GM12891 (cell line): ENCODE measurements at regions not wholly inside any gene's neighbourhood (a gene's known extent, or its start where the extent isn't known, plus 50 kb on each side); places are given as distances from the start of the nearest gene placed in this dataset.

ENCODE experiments used
- POLR2A ChIP-seq: IDR thresholded peaks from 2 replicates; pipeline ENCODE4 v1.6.1; 2011; ENCODE audit warnings: low read depth, low read length, control low read depth
- POLR2AphosphoS5 ChIP-seq: IDR thresholded peaks from 2 replicates; pipeline ENCODE4 v1.6.1; 2011; ENCODE audit warnings: low read depth, low read length, control low read depth
- POU2F2 ChIP-seq: IDR thresholded peaks from 2 replicates; pipeline ENCODE4 v1.6.1; 2011; ENCODE audit warnings: low read depth, mild to moderate bottlenecking, control low read depth, low read length, moderate library complexity
- SPI1 ChIP-seq: IDR thresholded peaks from 2 replicates; pipeline ENCODE4 v1.6.1; 2011; ENCODE audit warnings: low read depth, low read length, control low read depth
- TAF1 ChIP-seq: IDR thresholded peaks from 2 replicates; pipeline ENCODE4 v1.6.1; 2011; ENCODE audit warnings: low read depth, low read length, control low read depth

DNA sequence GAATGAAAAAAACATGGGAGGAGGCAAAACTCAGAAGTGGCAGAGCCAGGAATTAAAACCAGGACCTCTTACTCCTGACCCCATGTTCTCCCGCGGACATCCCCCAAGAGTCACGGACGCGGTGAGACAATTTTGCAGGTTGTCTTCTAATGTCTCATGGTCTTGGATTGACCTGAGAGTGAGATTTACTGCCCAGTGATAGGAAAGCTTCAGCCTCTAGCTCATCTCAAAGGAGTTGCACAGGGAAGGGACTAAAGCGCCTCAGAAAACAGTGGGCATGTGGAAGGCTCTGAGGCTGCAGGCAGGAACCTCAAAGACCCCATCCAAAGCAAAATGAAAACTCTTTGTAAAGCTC, 197.4 kb downstream of the ADAMTS15 start:
- TF ChIP-seq POLR2AphosphoS5: no peak
- TF ChIP-seq TAF1: no peak
- no peak for TF ChIP-seq POU2F2
- TF ChIP-seq POLR2A: no peak
- no peak for TF ChIP-seq SPI1
